ENCODE measurements at regions not wholly inside any gene's neighbourhood (a gene's known extent, or its start where the extent isn't known, plus 50 kb on each side); places are given as distances from the start of the nearest gene placed in this dataset.

- Histone ChIP-seq H3K27ac (ENCODE audit: insufficient read depth, low read length) (no peak overlapping the region), H4K91ac (ENCODE audit: insufficient read depth, low read depth, low read length) (no peak overlapping the region), H2AK5ac (ENCODE audit: low read depth, low read length) (no peak overlapping the region), H4K8ac (ENCODE audit: low read depth in 2 of 2, low read length in 2 of 2) (no peak overlapping the region), H2BK20ac (ENCODE audit: low read depth, low read length) (no peak overlapping the region), H3K27me3 (ENCODE audit: control insufficient read depth, insufficient read depth, low read length) (no peaks in the 10 kb centered on the region), H3K79me1 (ENCODE audit: low read depth in 1 of 2, low read length in 2 of 2) (no peaks in the 10 kb centered on the region), H3K9me1 (ENCODE audit: insufficient read depth, low read length) (no peaks in the 10 kb centered on the region), H3K9me3 (ENCODE audit: control insufficient read depth, insufficient read depth, low read length) (no peaks in the 10 kb centered on the region), H2BK120ac (ENCODE audit: low read depth, low read length) (no peak overlapping the region), H4K20me1 (ENCODE audit: insufficient read depth, low read length) (no peaks in the 10 kb centered on the region), H3K14ac (replicated peaks; ENCODE audit: low read depth, low read length) (no peak overlapping the region), H2BK15ac (ENCODE audit: low read depth, low read length) (no peak overlapping the region), H2BK5ac (ENCODE audit: low read depth, low read length, poor library complexity, severe bottlenecking) (no peak overlapping the region), H3K4me1 (ENCODE audit: control insufficient read depth, insufficient read depth, low read length) (no peaks in the 10 kb centered on the region), H2AK9ac (replicated peaks; ENCODE audit: low read depth, low read length, poor library complexity) (no peak overlapping the region), H3K56ac (ENCODE audit: extremely low read depth, insufficient read depth, low read length) (no peak overlapping the region), H4K5ac (ENCODE audit: low read depth, low read length) (no peak overlapping the region), H3K18ac (ENCODE audit: low read depth, low read length) (no peak overlapping the region), H3K36me3 (ENCODE audit: control insufficient read depth, insufficient read depth, low read length) (no peaks in the 10 kb centered on the region), H2AFZ (replicated peaks; ENCODE audit: low read length, poor library complexity) (no peak overlapping the region), H3K4me2 (ENCODE audit: low read depth, low read length) (no peak overlapping the region), H3K4me3 (ENCODE audit: insufficient read depth, low read depth, low read length) (no peak overlapping the region), H3K9ac (ENCODE audit: low read depth, low read length) (no peak overlapping the region), H3K23ac (ENCODE audit: low read depth, low read length) (no peak overlapping the region), H3K4ac (ENCODE audit: low read depth, low read length) (no peak overlapping the region)
- ATAC-seq (ENCODE audit: low read depth) (no peak), DNase-seq (no peak)
- dilution Hi-C loops (cut with HindIII; ENCODE audit: low sequenced_read_pairs, unreplicated experiment) (no loop called here), intact Hi-C loops (cut with micrococcal nuclease) (no loop called here), in situ Hi-C loops (cut with MboI; ENCODE audit: low sequenced_read_pairs) (no loop called here)
- TF ChIP-seq BHLHE40 (IDR thresholded peaks at IDR 0.05; ENCODE audit: low read depth, low read length) (no peak), RCOR1 (IDR thresholded peaks at IDR 0.05; ENCODE audit: insufficient replicate concordance, low read length) (no peak), SMC3 (IDR thresholded peaks at IDR 0.05; ENCODE audit: low read depth, low read length) (no peak), MAFK (IDR thresholded peaks at IDR 0.05; ENCODE audit: low read depth, low read length) (no peak), RAD21 (IDR thresholded peaks at IDR 0.05; ENCODE audit: low read length) (no peak), MAZ (IDR thresholded peaks at IDR 0.05; ENCODE audit: borderline replicate concordance, low read depth, low read length) (no peak), MXI1 (IDR thresholded peaks at IDR 0.05; ENCODE audit: borderline replicate concordance, low read depth, low read length) (no peak), CHD1 (IDR thresholded peaks at IDR 0.05; ENCODE audit: low read depth, low read length) (no peak), RFX5 (IDR thresholded peaks at IDR 0.05; ENCODE audit: low read depth, low read length) (no peak), ELK1 (IDR thresholded peaks at IDR 0.05; ENCODE audit: borderline replicate concordance, low read depth, low read length) (no peak)
- no CpG with 5 or more reads among the region's 6 CpGs for WGBS, 2 experiments (ENCODE audit: extremely low coverage in 2 of 2, insufficient read length in 1 of 2)
- BruUV-seq (replicated peaks): no TSS peak
- ChIA-PET CTCF (no interaction called here), POLR2A (ENCODE audit: unreplicated experiment) (no interaction called here)
Measured at GRCh38 chr4:111208970-111209369, 586.1 kb upstream of the PITX2 start.

Measured in IMR-90 (cell line).